ENCODE measurements at regions not wholly inside any gene's neighbourhood (a gene's known extent, or its start where the extent isn't known, plus 50 kb on each side); places are given as distances from the start of the nearest gene placed in this dataset.

DNA sequence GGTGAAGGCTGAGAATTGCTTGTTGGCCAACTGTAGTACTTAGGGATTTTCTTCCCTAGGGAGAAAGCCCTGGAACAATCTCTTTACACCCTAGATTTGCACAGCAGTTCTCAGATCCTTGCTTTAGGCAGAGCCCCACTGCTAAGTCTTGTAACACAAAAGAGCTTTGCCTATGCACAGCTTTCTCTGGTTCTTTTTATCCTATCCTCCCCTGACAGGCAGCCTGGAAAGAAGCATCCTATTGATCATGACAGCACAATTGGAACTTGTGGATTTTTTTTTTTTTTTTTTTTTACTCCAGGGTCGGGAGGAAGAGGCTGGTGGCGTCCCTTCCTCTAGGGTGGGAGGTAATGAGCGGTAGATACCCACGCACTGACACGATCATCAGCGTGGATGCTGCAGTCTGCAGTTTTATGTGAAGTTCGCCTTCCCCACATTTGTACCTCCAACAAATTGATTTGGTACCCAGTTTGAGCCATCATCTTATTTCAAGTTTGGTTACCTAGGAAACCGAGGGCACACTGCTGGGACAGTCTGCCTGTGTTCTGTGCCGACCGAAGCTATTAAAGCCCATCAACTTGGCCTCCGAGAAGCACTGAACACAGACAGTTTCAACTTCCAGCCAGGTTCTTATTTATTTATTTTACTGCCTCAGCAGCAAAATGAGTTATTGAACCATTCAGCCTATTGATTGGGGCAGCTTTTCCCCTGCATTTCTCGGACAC is 110.1 kb downstream of the NRN1 start:
- Histone ChIP-seq H3K27ac (replicated peaks in 1 of 4) (no peak overlapping the region), H3K27me3 (no peaks in the 10 kb centered on the region), H3K36me3 (no peaks in the 10 kb centered on the region), H3K4me3 (no peak overlapping the region), H3K9me3 (no peaks in the 10 kb centered on the region), H3K4me1 (peaks cover 0 to 12% (median 7%) of the 10 kb centered on the region in 4 donors)
- 81% methylated on average over 12 of the region's 12 CpGs for WGBS
- TF ChIP-seq CTCF (IDR thresholded peaks at IDR 0.05) (no peak), POLR2AphosphoS5 (IDR thresholded peaks at IDR 0.05) (no peak), EP300 (IDR thresholded peaks at IDR 0.05) (no peak), POLR2A (IDR thresholded peaks at IDR 0.05; ENCODE audit: low read depth) (no peak)
- DNase-seq (ENCODE audit: extremely low spot score), result peak; percentile 66
- intact Hi-C loops (cut with DNase I), result no loop called here

DNA sequence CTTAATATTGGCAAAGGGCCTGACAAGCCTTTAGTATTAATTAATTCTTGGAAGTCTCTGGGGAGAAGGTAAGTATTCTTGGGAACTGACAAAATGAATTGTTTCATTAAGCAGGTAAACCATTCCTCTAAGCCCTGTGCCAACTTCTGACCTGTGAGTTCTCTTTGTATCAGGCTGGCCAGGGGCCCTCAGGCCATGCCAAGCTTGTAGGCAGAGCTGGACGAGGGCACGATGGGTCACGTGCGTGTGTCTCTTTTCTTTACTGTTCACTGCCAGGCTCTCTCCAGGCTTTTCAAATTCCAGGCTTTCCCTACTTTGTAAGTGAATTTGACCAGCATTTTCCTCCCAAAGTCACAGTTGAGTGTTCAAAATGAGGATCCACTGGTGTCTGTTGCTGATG is 112.4 kb downstream of the NRN1 start:
- Histone ChIP-seq H3K9me3 (no peaks in the 10 kb centered on the region), H3K4me3 (no peak overlapping the region), H3K4me1 (peaks cover 0 to 12% (median 7%) of the 10 kb centered on the region in 4 donors), H3K36me3 (no peaks in the 10 kb centered on the region), H3K27me3 (no peaks in the 10 kb centered on the region), H3K27ac (replicated peaks in 1 of 4) (no peak overlapping the region)
- DNase-seq (ENCODE audit: extremely low spot score), result no peak
- intact Hi-C loops (cut with DNase I), result no loop called here
- WGBS, result 57% methylated on average over 4 of the region's 4 CpGs
- TF ChIP-seq EP300 (IDR thresholded peaks at IDR 0.05), result no peak
- TF ChIP-seq CTCF (IDR thresholded peaks at IDR 0.05), result no peak
- TF ChIP-seq POLR2A (IDR thresholded peaks at IDR 0.05; ENCODE audit: low read depth), result no peak
- no peak for TF ChIP-seq POLR2AphosphoS5 (IDR thresholded peaks at IDR 0.05)

DNA sequence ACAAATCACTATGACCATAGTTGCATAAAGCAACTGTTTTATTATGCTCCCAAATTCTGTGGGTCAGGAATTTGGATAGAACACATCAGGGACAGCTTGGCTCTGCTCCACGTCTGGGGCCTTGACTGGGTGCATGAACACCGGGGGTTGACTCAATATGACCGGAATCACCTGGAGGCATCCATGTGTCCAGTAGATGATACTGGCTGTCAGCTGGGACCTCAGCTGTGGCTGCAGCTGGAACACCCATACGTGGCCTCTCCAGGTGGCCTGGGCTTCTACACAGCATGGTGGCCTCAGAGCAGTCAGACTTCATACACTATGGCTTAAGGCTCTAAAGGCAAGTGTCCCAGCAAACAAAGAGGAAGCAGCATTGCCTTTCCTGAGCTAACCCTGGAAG is 113.4 kb downstream of the NRN1 start:
- H3K36me3 ChIP-seq, result no peaks in the 10 kb centered on the region
- peak; percentile 31 for DNase-seq (ENCODE audit: extremely low spot score)
- no peaks in the 10 kb centered on the region for H3K27me3 ChIP-seq
- intact Hi-C loops (cut with DNase I), result no loop called here
- no peak overlapping the region for H3K4me3 ChIP-seq
- H3K9me3 ChIP-seq, result no peaks in the 10 kb centered on the region
- TF ChIP-seq POLR2AphosphoS5 (IDR thresholded peaks at IDR 0.05), result no peak
- no peak for TF ChIP-seq EP300 (IDR thresholded peaks at IDR 0.05)
- TF ChIP-seq CTCF (IDR thresholded peaks at IDR 0.05), result no peak
- TF ChIP-seq POLR2A (IDR thresholded peaks at IDR 0.05; ENCODE audit: low read depth), result no peak
- H3K27ac ChIP-seq (replicated peaks in 1 of 4), result no peak overlapping the region
- peaks cover 0 to 9% (median 7%) of the 10 kb centered on the region in 4 donors for H3K4me1 ChIP-seq
- 91% methylated on average over 4 of the region's 4 CpGs for WGBS

- Histone ChIP-seq H3K36me3 (no peaks in the 10 kb centered on the region), H3K9me3 (no peaks in the 10 kb centered on the region), H3K4me3 (peak overlapping the region in 1 of 4 donors; percentile 32), H3K27ac (replicated peaks in 1 of 4) (no peak overlapping the region), H3K4me1 (peaks cover 0 to 8% (median 6%) of the 10 kb centered on the region in 4 donors), H3K27me3 (no peaks in the 10 kb centered on the region)
- intact Hi-C loops (cut with DNase I), result no loop called here
- 96% methylated on average over 6 of the region's 6 CpGs for WGBS
- no peak for TF ChIP-seq CTCF (IDR thresholded peaks at IDR 0.05)
- TF ChIP-seq POLR2AphosphoS5 (IDR thresholded peaks at IDR 0.05), result no peak
- TF ChIP-seq EP300 (IDR thresholded peaks at IDR 0.05), result no peak
- no peak for TF ChIP-seq POLR2A (IDR thresholded peaks at IDR 0.05; ENCODE audit: low read depth)
- DNase-seq (ENCODE audit: extremely low spot score), result peak; percentile 62
Observed at GRCh38 chr6:5892669-5893068, 114.1 kb downstream of the NRN1 start.

DNA sequence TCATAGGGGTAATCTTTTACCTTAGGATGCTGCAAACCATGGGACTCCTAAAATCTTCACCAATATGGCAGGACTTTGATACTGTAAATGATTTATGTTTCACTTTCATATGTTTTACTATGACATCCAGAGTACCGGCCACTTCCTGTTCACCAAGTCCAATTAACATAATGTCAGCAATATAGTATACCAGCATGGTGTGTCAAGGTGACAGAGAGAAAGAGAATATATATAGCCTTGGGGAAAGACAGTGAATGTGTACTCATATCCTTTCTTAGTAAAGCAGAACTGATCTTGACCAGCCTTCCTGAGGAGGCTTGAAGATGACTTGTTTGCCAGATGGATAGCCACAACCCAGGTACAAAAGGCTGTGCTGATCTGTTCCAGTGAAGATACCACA is 127.9 kb downstream of the NRN1 start:
- Histone ChIP-seq H3K36me3 (no peaks in the 10 kb centered on the region), H3K9me3 (no peaks in the 10 kb centered on the region), H3K27me3 (no peaks in the 10 kb centered on the region), H3K27ac (replicated peaks in 1 of 4) (no peak overlapping the region), H3K4me1 (no peaks in the 10 kb centered on the region), H3K4me3 (no peak overlapping the region)
- no peak for TF ChIP-seq EP300 (IDR thresholded peaks at IDR 0.05)
- no peak for TF ChIP-seq POLR2AphosphoS5 (IDR thresholded peaks at IDR 0.05)
- no peak for TF ChIP-seq POLR2A (IDR thresholded peaks at IDR 0.05; ENCODE audit: low read depth)
- TF ChIP-seq CTCF (IDR thresholded peaks at IDR 0.05), result no peak
- intact Hi-C loops (cut with DNase I), result no loop called here
- WGBS, result 83% methylated on average over 1 of the region's 1 CpG
- no peak for DNase-seq (ENCODE audit: extremely low spot score)
